ENCODE measurements at regions not wholly inside any gene's neighbourhood (a gene's known extent, or its start where the extent isn't known, plus 50 kb on each side); places are given as distances from the start of the nearest gene placed in this dataset.

GRCh38 chr3:25313286-25313685 is 114.8 kb upstream of the RARB start:
- Histone ChIP-seq H3K9me3 (no peaks in the 10 kb centered on the region), H3K4me3 (no peak overlapping the region), H3K4me1 (no peaks in the 10 kb centered on the region), H3K27me3 (no peaks in the 10 kb centered on the region), H3K36me3 (no peaks in the 10 kb centered on the region), H3K27ac (no peak overlapping the region)
- TF ChIP-seq CTCF (IDR thresholded peaks at IDR 0.05) = no peak
- DNase-seq (ENCODE audit: low spot score in 2 of 2) = no peak
- intact Hi-C loops (cut with DNase I) = no loop called here

- Histone ChIP-seq H3K4me3 (no peak overlapping the region), H3K4me1 (no peaks in the 10 kb centered on the region), H3K36me3 (no peaks in the 10 kb centered on the region), H3K9me3 (peaks cover 0 to 3% of the 10 kb centered on the region in 2 donors), H3K27me3 (no peaks in the 10 kb centered on the region), H3K27ac (no peak overlapping the region)
- DNase-seq (ENCODE audit: low spot score in 2 of 2) = no peak
- no peak for TF ChIP-seq CTCF (IDR thresholded peaks at IDR 0.05)
- intact Hi-C loops (cut with DNase I) = no loop called here
Observed at GRCh38 chr3:25324954-25325655, 103.0 kb upstream of the RARB start.

- TF ChIP-seq CTCF (IDR thresholded peaks at IDR 0.05) = no peak
- no peaks in the 10 kb centered on the region for H3K27me3 ChIP-seq
- no peaks in the 10 kb centered on the region for H3K9me3 ChIP-seq
- H3K36me3 ChIP-seq = no peaks in the 10 kb centered on the region
- no peak for DNase-seq (ENCODE audit: low spot score in 2 of 2)
- intact Hi-C loops (cut with DNase I) = no loop called here
- H3K4me3 ChIP-seq = no peak overlapping the region
- H3K4me1 ChIP-seq = no peaks in the 10 kb centered on the region
- H3K27ac ChIP-seq = no peak overlapping the region
Observed at GRCh38 chr3:25335356-25335755, 92.7 kb upstream of the RARB start.

GRCh38 chr3:25338158-25338725 is 89.8 kb upstream of the RARB start:
- intact Hi-C loops (cut with DNase I) = no loop called here
- no peak for TF ChIP-seq CTCF (IDR thresholded peaks at IDR 0.05)

GRCh38 chr3:25339225-25339624 is 88.8 kb upstream of the RARB start:
- TF ChIP-seq CTCF (IDR thresholded peaks at IDR 0.05) = no peak
- Histone ChIP-seq H3K9me3 (no peaks in the 10 kb centered on the region), H3K4me1 (no peaks in the 10 kb centered on the region), H3K4me3 (no peak overlapping the region), H3K27me3 (no peaks in the 10 kb centered on the region), H3K36me3 (no peaks in the 10 kb centered on the region), H3K27ac (no peak overlapping the region)
- DNase-seq (ENCODE audit: low spot score in 2 of 2) = no peak
- intact Hi-C loops (cut with DNase I) = no loop called here

More at GRCh38 chr3:25338158-25338725, 89.8 kb upstream of the RARB start:
- Histone ChIP-seq H3K4me1 (no peaks in the 10 kb centered on the region), H3K9me3 (no peaks in the 10 kb centered on the region), H3K27ac (no peak overlapping the region), H3K36me3 (no peaks in the 10 kb centered on the region), H3K4me3 (no peak overlapping the region), H3K27me3 (no peaks in the 10 kb centered on the region)
- no peak for DNase-seq (ENCODE audit: low spot score in 2 of 2)

Measured in ascending aorta (tissue), 2 donors.